GM21619 (cell line): ENCODE measurements at regions not wholly inside any gene's neighbourhood (a gene's known extent, or its start where the extent isn't known, plus 50 kb on each side); places are given as distances from the start of the nearest gene placed in this dataset.
"Not testable (repeated sequence)": the region's sequence is repeated elsewhere in the genome, so short reads cannot be mapped to it uniquely, and the experiment has no call there.

Experiments
- ATAC-seq: cut with Tn5 transposase; IDR thresholded peaks from one replicate; pipeline ENCODE4 v1.9.1; 2021; ENCODE audit not compliant: unreplicated experiment

GRCh38 chr16:14002416-14002990 is 68.6 kb upstream of the MRTFB start:
- ATAC-seq = no peak

DNA sequence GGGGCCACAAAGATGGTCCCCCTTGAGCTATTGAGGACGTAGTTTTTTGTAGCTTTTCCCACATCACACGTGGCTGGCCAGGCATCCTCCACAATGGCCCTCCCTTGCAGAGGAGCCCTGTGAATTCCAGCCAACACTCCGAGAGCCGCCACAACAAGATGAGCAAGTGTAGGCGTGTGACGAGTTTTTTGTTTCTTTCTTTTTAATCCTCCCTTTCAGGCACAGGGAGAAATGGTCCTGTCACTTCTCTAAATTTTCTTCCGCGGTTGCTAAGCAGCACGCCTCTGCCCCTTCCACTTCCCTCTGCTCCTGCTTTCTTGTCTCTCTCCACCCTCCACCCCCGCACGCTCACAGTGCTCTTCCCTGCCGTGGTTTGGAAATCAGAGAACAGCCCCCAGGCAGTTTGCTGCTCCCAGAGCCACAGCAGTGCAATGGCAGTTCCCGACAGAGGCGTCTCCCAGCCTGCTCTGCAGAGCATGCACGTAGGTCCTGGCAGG is 68.0 kb upstream of the MRTFB start:
- no peak for ATAC-seq

- ATAC-seq = no peak
These were observed 66.9 kb upstream of the MRTFB start for GRCh38 chr16:14004031-14004728.

- no peak for ATAC-seq
These were observed 66.3 kb upstream of the MRTFB start for GRCh38 chr16:14004729-14005315.

DNA sequence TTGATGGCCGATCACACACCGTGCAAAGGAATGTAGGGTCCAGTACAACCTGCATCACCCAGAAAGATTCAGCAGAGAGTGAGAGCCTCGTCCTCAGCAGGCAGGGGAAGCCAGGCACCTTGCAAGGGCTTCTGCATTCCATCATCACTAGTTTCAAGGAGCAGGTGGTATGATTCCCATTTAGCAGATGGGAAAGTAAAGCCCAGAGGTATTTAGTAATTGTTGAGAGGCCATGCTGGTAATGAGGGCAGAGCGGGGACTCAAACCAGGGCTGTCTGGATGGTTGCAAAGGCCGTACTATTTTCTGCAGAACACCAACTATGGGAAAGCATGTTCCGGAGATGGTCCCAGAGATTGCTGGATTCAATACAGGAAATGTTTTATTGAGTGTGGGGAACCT is 65.8 kb upstream of the MRTFB start:
- ATAC-seq = no peak

DNA sequence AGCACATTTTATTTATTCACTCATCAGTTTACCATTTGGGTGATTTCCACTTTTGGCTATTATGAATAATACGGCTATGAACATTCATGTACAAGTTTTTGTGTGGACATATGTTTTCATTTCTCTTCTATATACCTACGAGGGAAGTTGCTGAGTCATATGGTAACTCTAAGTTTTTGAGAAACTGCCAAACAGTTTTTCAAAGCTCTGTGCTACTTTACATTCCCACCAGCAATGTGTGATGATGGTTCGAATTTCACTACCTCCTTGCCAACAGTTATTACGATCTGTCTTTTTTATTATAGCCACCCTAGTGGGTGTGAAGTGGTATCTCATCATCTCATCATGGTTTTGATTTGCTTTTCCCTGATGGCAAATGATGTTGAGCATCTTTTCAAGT is 63.7 kb upstream of the MRTFB start:
- ATAC-seq = peak; percentile 61

- no peak for ATAC-seq
These were observed 60.1 kb upstream of the MRTFB start for GRCh38 chr16:14011001-14011400.

- ATAC-seq = no peak
These were observed 59.3 kb upstream of the MRTFB start for GRCh38 chr16:14011846-14012245.

- ATAC-seq = no peak
These were observed 58.0 kb upstream of the MRTFB start for GRCh38 chr16:14013145-14013570.

- ATAC-seq = no peak
These were observed 57.4 kb upstream of the MRTFB start for GRCh38 chr16:14013571-14014283.

- ATAC-seq = no peak
These were observed 56.9 kb upstream of the MRTFB start for GRCh38 chr16:14014284-14014625.

GRCh38 chr16:14015033-14015432 is 56.1 kb upstream of the MRTFB start:
- ATAC-seq = no peak

DNA sequence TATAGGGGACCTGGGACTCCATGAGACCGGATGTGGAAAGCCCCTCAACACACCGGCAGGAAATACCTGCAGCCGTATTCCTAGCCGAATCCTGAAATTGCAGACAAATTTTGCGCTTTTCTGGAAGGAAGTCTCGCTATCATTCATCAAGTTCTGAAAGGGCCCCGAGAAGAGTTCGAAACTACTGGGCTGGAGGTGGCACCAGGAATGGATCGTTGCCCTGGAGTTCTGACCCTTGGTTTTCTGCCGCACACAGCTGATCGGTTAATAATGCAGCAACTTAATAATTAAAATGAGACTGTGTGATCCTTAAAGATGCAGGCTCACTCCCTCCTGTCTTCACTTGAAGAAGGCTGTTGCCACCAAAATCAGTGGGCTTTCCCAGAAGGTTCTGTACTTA is 55.7 kb upstream of the MRTFB start:
- no peak for ATAC-seq

DNA sequence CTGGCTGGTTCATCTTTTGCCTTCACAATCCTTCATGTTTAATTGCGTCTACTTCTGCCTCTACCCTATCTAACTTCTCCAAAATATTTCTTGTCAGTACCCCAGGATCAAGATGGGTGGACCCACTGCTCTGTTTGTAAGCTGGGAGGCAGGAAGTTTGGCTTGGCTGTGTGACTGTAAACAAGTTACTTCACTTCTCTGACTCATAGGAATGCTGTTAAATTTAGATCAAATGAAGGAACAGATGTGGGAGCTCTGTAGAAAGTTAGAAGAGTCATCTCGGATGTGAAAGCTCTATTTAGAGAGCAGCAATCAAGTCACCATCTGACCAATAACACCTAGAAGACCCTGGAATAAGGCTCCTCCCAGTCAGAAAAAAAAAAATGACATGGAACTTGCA is 55.2 kb upstream of the MRTFB start:
- no peak for ATAC-seq

GRCh38 chr16:14016362-14016761 is 54.8 kb upstream of the MRTFB start:
- ATAC-seq = not testable (repeated sequence)

DNA sequence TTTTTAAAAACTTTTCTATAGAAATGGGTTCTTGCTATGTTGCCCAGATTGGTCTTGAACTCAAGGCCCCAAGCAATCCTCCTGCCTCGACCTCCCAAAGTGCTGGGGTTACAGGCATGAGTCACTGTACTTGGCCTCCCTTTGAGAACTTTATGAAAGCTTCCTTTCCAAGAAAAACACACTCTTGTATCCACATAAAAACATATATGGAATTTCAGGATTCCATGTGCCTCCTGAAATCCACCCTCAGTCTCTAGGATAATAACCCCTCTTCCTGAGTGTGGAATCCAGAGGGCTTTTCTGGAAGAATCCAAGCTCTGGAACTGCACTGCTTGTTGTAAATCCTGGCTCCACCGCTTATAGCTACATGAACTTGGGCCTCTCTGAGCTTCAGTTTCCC is 53.2 kb upstream of the MRTFB start:
- no peak for ATAC-seq

DNA sequence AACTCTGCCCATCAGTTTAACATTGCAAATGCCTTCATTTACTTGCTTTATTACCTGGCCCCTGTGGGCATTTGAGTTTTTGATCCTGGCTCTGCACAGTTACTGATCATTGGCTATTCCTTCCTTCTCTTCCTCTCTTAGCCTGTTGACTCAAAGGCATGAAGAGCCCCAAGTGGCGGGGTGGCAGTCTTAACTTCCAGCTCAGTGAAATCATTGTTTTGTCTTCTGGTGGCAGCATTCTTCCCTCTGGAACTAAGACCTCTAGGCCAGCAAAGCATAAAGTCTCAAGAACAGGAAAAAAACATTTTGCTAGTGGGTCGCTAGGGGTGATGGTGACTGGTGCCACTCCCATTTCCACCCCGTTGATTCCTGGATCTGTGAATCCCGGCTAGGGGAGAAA is 52.3 kb upstream of the MRTFB start:
- ATAC-seq = no peak

DNA sequence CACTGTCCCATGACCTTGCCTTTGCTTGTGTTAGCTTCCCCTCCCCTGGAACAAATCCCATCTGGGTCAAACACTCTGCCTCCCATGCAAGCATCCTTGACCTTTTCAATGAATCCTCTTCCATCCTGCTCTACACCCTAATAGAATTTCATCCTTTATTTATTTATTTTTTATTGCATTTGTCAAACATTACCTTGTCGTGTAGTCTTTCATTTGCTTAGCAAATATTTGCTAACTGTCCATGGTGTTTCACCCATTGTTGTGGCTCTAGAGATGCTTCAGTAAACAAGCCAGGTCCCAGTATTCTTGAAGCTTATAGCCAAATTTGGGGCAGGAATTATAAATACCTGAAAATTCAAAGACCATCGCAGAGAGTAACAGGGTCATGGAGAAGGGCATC is 51.0 kb upstream of the MRTFB start:
- ATAC-seq = no peak
